Tibial nerve (tissue), 4 donors: ENCODE measurements at regions not wholly inside any gene's neighbourhood (a gene's known extent, or its start where the extent isn't known, plus 50 kb on each side); places are given as distances from the start of the nearest gene placed in this dataset.

ENCODE experiments used
- CTCF ChIP-seq, 5 experiments: fragments of 200-600 bp in 3 of 5; fragments of 450-650 bp in 2 of 5; sonication (generic) in 3 of 5; IDR thresholded peaks; one replicate each; pipeline ENCODE4 v1.5.1; 2016 to 2019; ENCODE audit warnings: antibody characterized with exemption in 5 of 5, mild to moderate bottlenecking in 3 of 5, moderate library complexity in 2 of 5
- EP300 ChIP-seq, 2 donors: sonication (generic); formaldehyde crosslinking; IDR thresholded peaks; one replicate each; pipeline ENCODE4 v1.6.1; 2017; ENCODE audit warnings: antibody characterized with exemption in 2 of 2, mild to moderate bottlenecking in 1 of 2

- TF ChIP-seq CTCF (IDR thresholded peaks at IDR 0.05) = no peak
- TF ChIP-seq EP300 (IDR thresholded peaks at IDR 0.05) = no peak
Measured at GRCh38 chr14:47772652-47773051, 97.2 kb upstream of the MDGA2 start.
